Stomach (tissue), 8 donors: ENCODE measurements at regions not wholly inside any gene's neighbourhood (a gene's known extent, or its start where the extent isn't known, plus 50 kb on each side); places are given as distances from the start of the nearest gene placed in this dataset.

ENCODE experiments used
- DNase-seq, 2 donors: peaks; one replicate each; pipeline versions ENCODE4 v3.0.0 to v3.0.0-alpha.2; 2013 to 2019
- H3K27ac ChIP-seq, 5 donors: fragments of 200-600 bp in 4 of 5; sonication (generic) in 4 of 5; one replicate each; pipeline ENCODE4 v1.5.1; 2013 to 2019; ENCODE audit warnings: mild to moderate bottlenecking in 1 of 5, moderate library complexity in 1 of 5
- H3K27me3 ChIP-seq, 3 donors: fragments of 200-600 bp; sonication (generic); one replicate each; pipeline ENCODE4 v1.5.1; 2017 to 2019; ENCODE audit warnings: mixed run types in 1 of 3
- H3K36me3 ChIP-seq, 4 donors: fragments of 200-600 bp; sonication (generic); 1 replicate in 3 of 4; 2 replicates in 1 of 4; pipeline ENCODE4 v1.5.1; 2016 to 2019
- H3K4me1 ChIP-seq, 4 donors: fragments of 200-600 bp; sonication (generic); one replicate each; pipeline ENCODE4 v1.5.1; 2016 to 2019
- H3K4me3 ChIP-seq, 4 donors: fragments of 200-600 bp; sonication (generic) in 3 of 4; one replicate each; pipeline ENCODE4 v1.5.1; 2016 to 2019; ENCODE audit warnings: mild to moderate bottlenecking in 1 of 4
- H3K9me3 ChIP-seq, 4 donors: fragments of 200-600 bp; sonication (generic); one replicate each; pipeline ENCODE4 v1.5.1; 2016 to 2019
- CTCF ChIP-seq, 7 experiments: fragments of 450-650 bp in 4 of 7; fragments of 200-600 bp in 3 of 7; sonication (generic) in 3 of 7; IDR thresholded peaks; one replicate each; pipeline ENCODE4 v1.5.1; 2016 to 2019; ENCODE audit warnings: antibody characterized with exemption in 7 of 7, control low read depth in 2 of 7, mild to moderate bottlenecking in 1 of 7
- EP300 ChIP-seq: sonication (generic); formaldehyde crosslinking; IDR thresholded peaks from one replicate; pipeline ENCODE4 v1.6.1; 2017; ENCODE audit warnings: antibody characterized with exemption
- POLR2A ChIP-seq, 4 donors: fragments of 450-650 bp; IDR thresholded peaks; one replicate each; pipeline ENCODE4 v1.6.1; 2016; ENCODE audit warnings: antibody characterized with exemption in 4 of 4, control low read depth in 2 of 4, mild to moderate bottlenecking in 1 of 4, moderate library complexity in 1 of 4
- POLR2AphosphoS5 ChIP-seq, 3 donors: sonication (generic); formaldehyde crosslinking; IDR thresholded peaks; one replicate each; pipeline ENCODE4 v1.6.1; 2016; ENCODE audit warnings: antibody characterized with exemption in 3 of 3
- WGBS, 5 donors: extraction: QIAGEN DNeasy Blood & Tissue Kit in 3 of 5; methylation state at CpG; one replicate each; pipeline versions ENCODE4 v1.1.5 to v1.1.7; 2013 to 2018; 5-methylcytosine and 5-hydroxymethylcytosine counted together
- intact Hi-C: fragments of 100-400 bp; cut with DNase I; formaldehyde crosslinking; loops from one replicate; pipeline ENCODE4 v1.15.1; 2023; ENCODE audit warnings: low total_unique reads
- donor health status: healthy with polysubstance abuse.
- donor health status: Bipolar disorder and iron deficiency.
- donor health status: healthy.

GRCh38 chr16:82302042-82302727, 132.2 kb upstream of the MPHOSPH6 start:
- Histone ChIP-seq H3K9me3 (no peaks in the 10 kb centered on the region), H3K4me3 (no peak overlapping the region), H3K4me1 (no peaks in the 10 kb centered on the region), H3K36me3 (no peaks in the 10 kb centered on the region), H3K27ac (no peak overlapping the region), H3K27me3 (no peaks in the 10 kb centered on the region)
- intact Hi-C loops: no loop called here
- WGBS, 5 donors: 70 to 80% (median 77%) methylated on average over 12 to 17 of the region's 17 CpGs
- no peak for TF ChIP-seq POLR2AphosphoS5 (IDR thresholded peaks at IDR 0.05)
- no peak for TF ChIP-seq POLR2A (IDR thresholded peaks at IDR 0.05)
- TF ChIP-seq CTCF (IDR thresholded peaks at IDR 0.05): no peak
- TF ChIP-seq EP300: no peak
- DNase-seq: no peak

DNA sequence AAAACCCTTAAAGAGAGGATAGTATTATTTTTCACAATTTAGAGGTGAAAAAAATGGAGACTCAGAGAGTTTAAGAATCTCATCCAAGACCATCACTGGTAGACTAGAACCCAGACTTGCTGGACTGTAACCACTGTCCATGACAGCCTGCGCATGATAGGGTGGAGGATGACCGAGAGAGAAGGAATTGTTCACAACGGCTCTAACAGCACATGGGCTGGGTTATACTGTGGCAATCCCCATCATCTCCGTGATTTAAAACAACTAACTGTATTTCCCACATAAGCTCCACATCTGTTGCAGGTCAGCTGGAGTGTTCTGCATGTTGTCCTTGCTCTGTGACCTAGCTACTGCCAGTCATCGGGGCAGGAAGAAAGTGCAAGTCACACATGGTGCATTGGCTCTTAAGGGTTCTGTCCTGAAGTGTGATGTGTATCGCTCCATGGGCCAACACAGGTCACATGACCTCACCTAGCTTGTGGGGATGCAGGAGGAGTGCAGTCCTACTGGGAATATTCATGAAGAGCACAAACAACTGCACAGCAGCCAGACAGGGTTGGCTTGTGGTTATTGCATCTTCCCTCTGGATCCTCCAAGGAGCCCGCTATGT, 131.2 kb upstream of the MPHOSPH6 start:
- no peak overlapping the region for H3K27ac ChIP-seq
- TF ChIP-seq POLR2AphosphoS5 (IDR thresholded peaks at IDR 0.05): no peak
- no peaks in the 10 kb centered on the region for H3K36me3 ChIP-seq
- no peaks in the 10 kb centered on the region for H3K27me3 ChIP-seq
- WGBS, 5 donors: 68 to 87% (median 80%) methylated on average over 5 to 7 of the region's 7 CpGs
- no peak overlapping the region for H3K4me3 ChIP-seq
- DNase-seq: no peak
- no peaks in the 10 kb centered on the region for H3K4me1 ChIP-seq
- no peaks in the 10 kb centered on the region for H3K9me3 ChIP-seq
- intact Hi-C loops: no loop called here

DNA sequence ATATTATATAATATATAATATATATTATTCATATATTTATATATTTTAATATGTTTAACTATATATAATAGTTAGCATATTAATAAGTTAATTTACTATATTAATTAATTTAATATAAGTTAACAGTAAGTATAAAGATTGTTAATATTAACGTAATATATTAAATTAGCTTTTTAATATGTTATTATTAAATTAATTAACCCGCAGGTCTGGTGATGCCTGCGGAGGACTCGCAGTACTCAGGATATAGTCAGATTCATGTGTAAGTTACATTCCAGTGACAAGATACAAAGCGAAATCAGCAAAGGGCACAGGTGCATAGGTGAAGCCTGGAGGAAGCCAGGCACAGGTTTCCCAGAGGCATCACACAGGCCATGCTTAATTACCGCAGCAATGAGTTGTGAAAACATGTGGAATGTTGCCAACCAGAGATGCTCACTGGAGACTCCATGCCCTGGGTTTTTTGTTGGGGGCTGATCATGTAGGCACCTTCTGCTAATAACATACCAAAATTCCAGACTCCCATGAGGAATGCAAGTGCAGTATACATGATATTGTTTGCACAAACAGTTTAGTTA, 130.4 kb upstream of the MPHOSPH6 start:
- TF ChIP-seq POLR2A (IDR thresholded peaks at IDR 0.05) (no peak), CTCF (IDR thresholded peaks at IDR 0.05) (no peak), POLR2AphosphoS5 (IDR thresholded peaks at IDR 0.05) (no peak), EP300 (no peak)
- Histone ChIP-seq H3K4me1 (no peaks in the 10 kb centered on the region), H3K36me3 (no peaks in the 10 kb centered on the region), H3K27ac (no peak overlapping the region), H3K27me3 (no peaks in the 10 kb centered on the region), H3K4me3 (no peak overlapping the region), H3K9me3 (no peaks in the 10 kb centered on the region)
- DNase-seq: no peak
- 94 to 98% (median 96%) methylated on average over 6 of the region's 6 CpGs for WGBS, 5 donors
- intact Hi-C loops: no loop called here

DNA sequence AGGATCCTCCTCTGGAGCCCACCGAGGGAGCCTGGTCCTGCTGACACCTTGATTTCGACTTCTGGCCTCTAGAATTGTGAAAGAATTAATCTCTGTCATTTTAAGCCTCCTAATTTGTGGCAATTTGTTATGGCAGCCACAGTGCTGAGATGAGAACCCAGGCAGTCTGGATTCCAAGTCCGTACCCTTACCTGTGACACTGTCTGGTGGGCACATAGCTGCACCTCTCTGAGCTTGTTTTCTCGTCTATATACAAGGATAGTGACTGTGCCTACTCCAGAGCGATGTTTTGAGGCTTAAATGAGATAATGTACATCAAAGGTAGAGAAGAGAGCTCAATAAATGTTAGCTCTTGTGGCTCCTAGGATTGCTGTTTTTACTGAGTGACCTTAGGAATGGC, 128.4 kb upstream of the MPHOSPH6 start:
- no peak overlapping the region for H3K4me3 ChIP-seq
- DNase-seq: no peak
- TF ChIP-seq POLR2AphosphoS5 (IDR thresholded peaks at IDR 0.05): no peak
- TF ChIP-seq CTCF (IDR thresholded peaks at IDR 0.05): no peak
- no peak for TF ChIP-seq EP300
- no peak for TF ChIP-seq POLR2A (IDR thresholded peaks at IDR 0.05)
- 83 to 95% (median 88%) methylated on average over 5 of the region's 5 CpGs for WGBS, 5 donors
- H3K27ac ChIP-seq: no peak overlapping the region
- H3K27me3 ChIP-seq: peaks cover 0 to 6% (median 0%) of the 10 kb centered on the region in 3 donors
- H3K4me1 ChIP-seq: no peaks in the 10 kb centered on the region
- no peaks in the 10 kb centered on the region for H3K9me3 ChIP-seq
- intact Hi-C loops: no loop called here
- H3K36me3 ChIP-seq: no peaks in the 10 kb centered on the region
